ENCODE measurements at regions not wholly inside any gene's neighbourhood (a gene's known extent, or its start where the extent isn't known, plus 50 kb on each side); places are given as distances from the start of the nearest gene placed in this dataset.

DNA sequence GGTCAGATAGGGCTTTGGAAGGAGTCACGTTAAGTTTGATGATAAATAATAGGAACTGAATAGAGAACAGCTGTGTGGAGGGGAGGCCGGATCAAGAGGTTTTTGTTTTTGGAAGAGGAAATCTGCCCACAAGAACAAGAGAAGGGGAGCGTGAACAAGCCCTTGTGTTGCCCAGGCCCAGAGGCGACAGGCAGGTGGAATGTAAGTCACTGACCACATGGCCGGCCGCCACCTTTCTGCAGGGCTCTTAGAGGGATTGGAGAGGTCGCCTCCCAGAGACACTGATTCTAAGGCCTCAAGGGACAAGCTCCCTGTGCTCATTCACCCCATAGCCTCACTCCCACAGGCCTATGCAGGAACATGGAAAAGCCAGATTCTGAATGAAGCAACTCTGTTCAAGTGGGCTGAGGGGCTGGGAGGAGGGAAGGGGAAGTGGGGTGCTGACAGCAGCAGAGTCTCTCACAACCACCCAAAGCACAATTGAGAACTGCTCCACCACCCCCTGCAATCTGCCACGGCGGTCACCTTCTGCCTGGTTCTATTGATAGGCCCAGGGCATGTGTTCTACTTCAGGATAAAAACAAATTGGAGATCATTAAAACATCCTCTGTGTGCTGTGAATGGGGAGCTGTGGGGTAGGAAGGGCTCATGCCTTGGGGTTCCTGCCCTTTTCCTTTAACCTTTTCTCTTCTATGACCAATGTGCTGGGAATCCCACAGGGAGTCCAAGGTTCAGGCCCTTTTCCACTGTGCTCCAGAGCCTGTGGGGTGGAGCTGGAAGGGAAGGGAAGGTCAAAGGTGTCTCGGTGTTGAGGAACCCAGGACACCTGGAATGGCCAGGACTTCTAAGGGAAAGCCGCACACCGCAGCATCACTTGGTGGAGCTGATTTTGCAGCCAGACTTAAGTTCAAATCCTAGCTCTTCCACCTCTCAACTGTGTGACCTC, 63.3 kb upstream of the PARP1 start:
- H3K4me3 ChIP-seq, result no peak overlapping the region
- no peaks in the 10 kb centered on the region for H3K36me3 ChIP-seq
- DNase-seq, result no peak
- no peaks in the 10 kb centered on the region for H3K4me1 ChIP-seq
- H3K27me3 ChIP-seq, result peaks cover 0 to 4% (median 0%) of the 10 kb centered on the region in 3 donors
- 91 to 92% (median 91%) methylated on average over 12 of the region's 12 CpGs for WGBS, 5 donors
- H3K9me3 ChIP-seq, result no peaks in the 10 kb centered on the region
- H3K27ac ChIP-seq, result no peak overlapping the region
- intact Hi-C loops (cut with DNase I; ENCODE audit: low total_unique reads), result no loop called here
- TF ChIP-seq EP300 (IDR thresholded peaks at IDR 0.05), result no peak
- no peak for TF ChIP-seq POLR2A (IDR thresholded peaks at IDR 0.05)
- TF ChIP-seq POLR2AphosphoS5 (IDR thresholded peaks at IDR 0.05), result no peak
- TF ChIP-seq, protein P1, sequence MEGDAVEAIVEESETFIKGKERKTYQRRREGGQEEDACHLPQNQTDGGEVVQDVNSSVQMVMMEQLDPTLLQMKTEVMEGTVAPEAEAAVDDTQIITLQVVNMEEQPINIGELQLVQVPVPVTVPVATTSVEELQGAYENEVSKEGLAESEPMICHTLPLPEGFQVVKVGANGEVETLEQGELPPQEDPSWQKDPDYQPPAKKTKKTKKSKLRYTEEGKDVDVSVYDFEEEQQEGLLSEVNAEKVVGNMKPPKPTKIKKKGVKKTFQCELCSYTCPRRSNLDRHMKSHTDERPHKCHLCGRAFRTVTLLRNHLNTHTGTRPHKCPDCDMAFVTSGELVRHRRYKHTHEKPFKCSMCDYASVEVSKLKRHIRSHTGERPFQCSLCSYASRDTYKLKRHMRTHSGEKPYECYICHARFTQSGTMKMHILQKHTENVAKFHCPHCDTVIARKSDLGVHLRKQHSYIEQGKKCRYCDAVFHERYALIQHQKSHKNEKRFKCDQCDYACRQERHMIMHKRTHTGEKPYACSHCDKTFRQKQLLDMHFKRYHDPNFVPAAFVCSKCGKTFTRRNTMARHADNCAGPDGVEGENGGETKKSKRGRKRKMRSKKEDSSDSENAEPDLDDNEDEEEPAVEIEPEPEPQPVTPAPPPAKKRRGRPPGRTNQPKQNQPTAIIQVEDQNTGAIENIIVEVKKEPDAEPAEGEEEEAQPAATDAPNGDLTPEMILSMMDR (IDR thresholded peaks at IDR 0.05), result no peak

- intact Hi-C loops (cut with DNase I; ENCODE audit: low total_unique reads), result no loop called here
- no peaks in the 10 kb centered on the region for H3K36me3 ChIP-seq
- WGBS, 5 donors, result 86 to 95% (median 90%) methylated on average over 5 of the region's 5 CpGs
Measured at GRCh38 chr1:226473325-226473724, 65.4 kb upstream of the PARP1 start.

GRCh38 chr1:226474041-226474440, 66.1 kb upstream of the PARP1 start:
- intact Hi-C loops (cut with DNase I; ENCODE audit: low total_unique reads), result no loop called here
- 62 to 74% (median 67%) methylated on average over 3 of the region's 3 CpGs for WGBS, 5 donors

More at GRCh38 chr1:226473325-226473724, 65.4 kb upstream of the PARP1 start:
- no peak for TF ChIP-seq POLR2A (IDR thresholded peaks at IDR 0.05)
- TF ChIP-seq POLR2AphosphoS5 (IDR thresholded peaks at IDR 0.05), result no peak
- TF ChIP-seq, protein P1 (IDR thresholded peaks at IDR 0.05), result no peak
- no peak for TF ChIP-seq EP300 (IDR thresholded peaks at IDR 0.05)
- Histone ChIP-seq H3K27ac (no peak overlapping the region), H3K27me3 (no peaks in the 10 kb centered on the region), H3K9me3 (no peaks in the 10 kb centered on the region), H3K4me3 (no peak overlapping the region), H3K4me1 (no peaks in the 10 kb centered on the region)
- no peak for DNase-seq

GRCh38 chr1:226474443-226475141, 66.7 kb upstream of the PARP1 start:
- Histone ChIP-seq H3K27me3 (no peaks in the 10 kb centered on the region), H3K4me3 (no peak overlapping the region), H3K4me1 (peaks cover 0 to 3% (median 0%) of the 10 kb centered on the region in 4 donors), H3K27ac (no peak overlapping the region), H3K36me3 (no peaks in the 10 kb centered on the region), H3K9me3 (no peaks in the 10 kb centered on the region)
- intact Hi-C loops (cut with DNase I; ENCODE audit: low total_unique reads), result no loop called here
- WGBS, 5 donors, result 72 to 83% (median 76%) methylated on average over 5 of the region's 5 CpGs
- TF ChIP-seq POLR2A (IDR thresholded peaks at IDR 0.05) (no peak), EP300 (IDR thresholded peaks at IDR 0.05) (no peak), POLR2AphosphoS5 (IDR thresholded peaks at IDR 0.05) (no peak)
- TF ChIP-seq, protein P1 (IDR thresholded peaks at IDR 0.05), result no peak
- DNase-seq, result no peak

More at GRCh38 chr1:226474041-226474440, 66.1 kb upstream of the PARP1 start:
- no peak overlapping the region for H3K27ac ChIP-seq
- no peak overlapping the region for H3K4me3 ChIP-seq
- no peaks in the 10 kb centered on the region for H3K9me3 ChIP-seq
- DNase-seq, result no peak
- no peaks in the 10 kb centered on the region for H3K4me1 ChIP-seq
- TF ChIP-seq, protein P1 (IDR thresholded peaks at IDR 0.05), result no peak
- TF ChIP-seq POLR2A (IDR thresholded peaks at IDR 0.05), result no peak
- no peak for TF ChIP-seq POLR2AphosphoS5 (IDR thresholded peaks at IDR 0.05)
- TF ChIP-seq EP300 (IDR thresholded peaks at IDR 0.05), result no peak
- H3K36me3 ChIP-seq, result no peaks in the 10 kb centered on the region
- no peaks in the 10 kb centered on the region for H3K27me3 ChIP-seq
